Gastroesophageal sphincter (tissue), 4 donors: ENCODE measurements at regions not wholly inside any gene's neighbourhood (a gene's known extent, or its start where the extent isn't known, plus 50 kb on each side); places are given as distances from the start of the nearest gene placed in this dataset.

Source experiments
- ATAC-seq: fragments of 150-250 bp; one replicate; pipeline ENCODE4 v1.9.1; 2016; ENCODE audit warnings: mild to moderate bottlenecking, moderate library complexity
- H3K27ac ChIP-seq, 4 donors: fragments of 200-600 bp; sonication (generic) in 3 of 4; 1 replicate in 3 of 4; 2 replicates in 1 of 4; pipeline ENCODE4 v1.5.1; 2016 to 2019
- H3K27me3 ChIP-seq: fragments of 200-600 bp; sonication (generic); one replicate; pipeline ENCODE4 v1.5.1; 2019
- H3K36me3 ChIP-seq, 2 donors: fragments of 200-600 bp; sonication (generic); one replicate each; pipeline ENCODE4 v1.5.1; 2019; ENCODE audit warnings: control low read depth in 1 of 2
- H3K4me1 ChIP-seq, 3 donors: fragments of 200-600 bp; sonication (generic); 1 replicate in 2 of 3; 2 replicates in 1 of 3; pipeline ENCODE4 v1.5.1; 2016 to 2019; ENCODE audit warnings: control low read depth in 2 of 3
- H3K4me3 ChIP-seq, 2 donors: fragments of 200-600 bp; sonication (generic); one replicate each; pipeline ENCODE4 v1.5.1; 2019; ENCODE audit warnings: mild to moderate bottlenecking in 1 of 2, moderate library complexity in 1 of 2
- H3K9me3 ChIP-seq, 3 donors: fragments of 200-600 bp; sonication (generic); one replicate each; pipeline ENCODE4 v1.5.1; 2017 to 2019; ENCODE audit warnings: control low read depth in 2 of 3
- EP300 ChIP-seq: sonication (generic); formaldehyde crosslinking; IDR thresholded peaks from one replicate; pipeline ENCODE4 v1.6.1; 2017; ENCODE audit warnings: antibody characterized with exemption, mild to moderate bottlenecking
- POLR2A ChIP-seq, 2 donors: fragments of 450-650 bp; IDR thresholded peaks; one replicate each; pipeline ENCODE4 v1.6.1; 2017; ENCODE audit warnings: antibody characterized with exemption in 2 of 2, mild to moderate bottlenecking in 2 of 2, moderate library complexity in 1 of 2
- POLR2AphosphoS5 ChIP-seq: sonication (generic); formaldehyde crosslinking; IDR thresholded peaks from one replicate; pipeline ENCODE4 v1.6.1; 2017; ENCODE audit warnings: antibody characterized with exemption
- WGBS, 2 donors: methylation state at CpG; one replicate each; pipeline ENCODE4 v1.1.5; 2018; ENCODE audit warnings: low coverage in 1 of 2; 5-methylcytosine and 5-hydroxymethylcytosine counted together
- TF ChIP-seq, protein P1 (sequence below), 4 experiments: fragments of 200-600 bp in 2 of 4; fragments of 450-650 bp in 2 of 4; sonication (generic) in 1 of 4; IDR thresholded peaks; one replicate each; pipeline ENCODE4 v1.5.1; 2017 to 2019; ENCODE audit warnings: antibody characterized with exemption in 4 of 4, mild to moderate bottlenecking in 2 of 4, moderate library complexity in 2 of 4

DNA sequence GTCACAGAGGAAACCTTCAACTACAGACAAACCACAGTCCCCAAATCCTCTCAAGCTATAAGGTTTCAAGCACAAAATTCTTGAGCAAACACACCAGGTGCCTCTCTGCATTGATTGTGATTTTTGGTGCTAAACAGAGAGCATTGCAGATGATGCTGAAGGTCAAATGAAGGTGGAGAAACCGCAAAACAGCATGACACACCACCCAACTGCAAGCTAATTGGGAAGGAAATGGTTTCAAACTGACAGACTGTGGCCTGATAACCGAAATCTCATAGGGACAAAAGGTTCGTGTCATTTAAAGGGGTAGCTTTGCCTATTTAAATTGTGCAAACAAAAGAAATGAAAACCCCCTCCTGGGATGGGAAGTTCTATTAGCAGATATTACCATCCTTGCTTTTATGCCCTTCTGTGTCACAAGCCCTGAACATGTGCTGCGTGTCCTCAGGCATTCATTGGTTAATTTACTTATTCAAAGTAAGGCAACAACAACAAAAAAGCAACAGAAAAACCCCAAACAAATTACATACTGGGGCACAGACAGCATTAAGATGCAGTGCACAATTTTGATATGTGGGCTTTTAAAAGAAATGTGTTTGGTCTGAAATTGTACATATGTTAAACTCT is 154.9 kb downstream of the AQP4 start:
- TF ChIP-seq, protein P1, sequence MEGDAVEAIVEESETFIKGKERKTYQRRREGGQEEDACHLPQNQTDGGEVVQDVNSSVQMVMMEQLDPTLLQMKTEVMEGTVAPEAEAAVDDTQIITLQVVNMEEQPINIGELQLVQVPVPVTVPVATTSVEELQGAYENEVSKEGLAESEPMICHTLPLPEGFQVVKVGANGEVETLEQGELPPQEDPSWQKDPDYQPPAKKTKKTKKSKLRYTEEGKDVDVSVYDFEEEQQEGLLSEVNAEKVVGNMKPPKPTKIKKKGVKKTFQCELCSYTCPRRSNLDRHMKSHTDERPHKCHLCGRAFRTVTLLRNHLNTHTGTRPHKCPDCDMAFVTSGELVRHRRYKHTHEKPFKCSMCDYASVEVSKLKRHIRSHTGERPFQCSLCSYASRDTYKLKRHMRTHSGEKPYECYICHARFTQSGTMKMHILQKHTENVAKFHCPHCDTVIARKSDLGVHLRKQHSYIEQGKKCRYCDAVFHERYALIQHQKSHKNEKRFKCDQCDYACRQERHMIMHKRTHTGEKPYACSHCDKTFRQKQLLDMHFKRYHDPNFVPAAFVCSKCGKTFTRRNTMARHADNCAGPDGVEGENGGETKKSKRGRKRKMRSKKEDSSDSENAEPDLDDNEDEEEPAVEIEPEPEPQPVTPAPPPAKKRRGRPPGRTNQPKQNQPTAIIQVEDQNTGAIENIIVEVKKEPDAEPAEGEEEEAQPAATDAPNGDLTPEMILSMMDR (IDR thresholded peaks at IDR 0.05) = no peak
- TF ChIP-seq EP300 (no peak), POLR2AphosphoS5 (no peak), POLR2A (IDR thresholded peaks at IDR 0.05) (no peak)
- no peak for ATAC-seq
- no peaks in the 10 kb centered on the region for H3K9me3 ChIP-seq
- no peaks in the 10 kb centered on the region for H3K36me3 ChIP-seq
- no peak overlapping the region for H3K4me3 ChIP-seq
- no peaks in the 10 kb centered on the region for H3K27me3 ChIP-seq
- WGBS, 2 donors = 52 to 53% methylated on average over 4 of the region's 4 CpGs
- H3K27ac ChIP-seq = no peak overlapping the region
- no peaks in the 10 kb centered on the region for H3K4me1 ChIP-seq

DNA sequence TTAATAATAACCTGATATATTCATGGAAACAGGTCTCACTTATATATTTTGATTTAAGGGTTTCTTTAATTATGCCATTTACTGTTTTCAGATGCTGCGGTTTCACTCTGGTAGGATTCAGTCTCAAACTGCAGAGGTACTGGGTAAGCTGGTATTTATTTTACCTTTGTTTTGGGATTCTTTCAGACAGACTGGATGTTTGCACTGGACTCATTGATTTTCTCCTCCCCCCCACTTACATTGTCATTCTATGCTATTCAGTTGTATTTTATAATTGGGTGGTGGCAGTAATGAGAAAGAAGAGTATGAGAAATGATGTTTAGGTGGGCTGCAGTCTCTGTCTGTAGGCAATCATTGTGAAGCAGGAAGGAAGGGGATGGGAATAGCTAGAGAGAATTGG is 155.6 kb downstream of the AQP4 start:
- no peaks in the 10 kb centered on the region for H3K4me1 ChIP-seq
- no peak overlapping the region for H3K27ac ChIP-seq
- 79 to 80% methylated on average over 1 of the region's 1 CpG for WGBS, 2 donors
- no peaks in the 10 kb centered on the region for H3K36me3 ChIP-seq
- no peak for ATAC-seq
- H3K9me3 ChIP-seq = no peaks in the 10 kb centered on the region
- no peaks in the 10 kb centered on the region for H3K27me3 ChIP-seq
- H3K4me3 ChIP-seq = no peak overlapping the region
- TF ChIP-seq POLR2A (IDR thresholded peaks at IDR 0.05) (no peak), POLR2AphosphoS5 (no peak), EP300 (no peak)
- TF ChIP-seq, protein P1 (IDR thresholded peaks at IDR 0.05) = no peak

DNA sequence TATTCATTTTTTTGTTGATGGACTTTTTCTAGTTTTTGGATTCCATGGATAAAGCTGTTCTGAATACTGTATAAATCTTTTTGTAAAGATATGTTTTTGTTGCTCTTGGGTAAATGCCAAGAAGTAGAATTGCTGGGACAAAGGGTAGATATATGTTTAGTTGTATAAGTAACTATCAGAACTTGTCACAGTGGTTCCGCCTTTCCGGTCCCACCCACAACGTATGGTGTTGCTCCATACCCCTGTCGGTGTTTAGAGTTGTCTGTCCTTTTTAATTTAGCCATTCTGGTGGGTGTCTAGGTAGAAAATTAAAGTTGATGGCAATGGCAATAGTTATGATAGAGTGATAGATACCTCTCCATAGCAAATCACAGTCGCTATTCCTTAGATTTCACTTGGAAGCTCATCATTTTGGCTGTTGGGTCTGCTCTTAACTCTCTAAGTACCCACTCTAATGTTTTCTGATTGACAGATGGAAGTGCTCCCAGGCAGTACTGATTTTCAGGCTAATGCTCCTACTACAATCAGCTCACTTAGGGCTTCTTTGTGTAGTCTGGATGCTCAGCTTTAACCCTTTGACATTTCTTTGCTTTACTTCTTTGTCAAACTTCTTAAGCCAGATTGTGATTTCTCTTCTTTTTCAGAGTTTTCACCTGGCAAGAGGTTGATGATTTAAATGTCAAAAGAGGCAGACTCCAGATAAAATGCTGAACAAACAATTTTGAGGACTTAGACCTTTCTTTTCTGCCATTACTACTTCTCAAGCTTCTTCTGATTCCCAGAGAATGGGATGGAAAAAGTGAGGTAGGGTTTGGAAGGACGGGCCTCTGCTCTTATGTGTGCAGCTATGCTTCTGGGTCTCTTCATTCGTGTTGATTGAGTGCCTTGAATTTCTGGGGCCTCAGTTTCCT is 156.4 kb downstream of the AQP4 start:
- 77 to 86% methylated on average over 7 of the region's 7 CpGs for WGBS, 2 donors
- TF ChIP-seq POLR2A (IDR thresholded peaks at IDR 0.05) (no peak), POLR2AphosphoS5 (no peak), EP300 (no peak)
- TF ChIP-seq, protein P1 (IDR thresholded peaks at IDR 0.05) = no peak

DNA sequence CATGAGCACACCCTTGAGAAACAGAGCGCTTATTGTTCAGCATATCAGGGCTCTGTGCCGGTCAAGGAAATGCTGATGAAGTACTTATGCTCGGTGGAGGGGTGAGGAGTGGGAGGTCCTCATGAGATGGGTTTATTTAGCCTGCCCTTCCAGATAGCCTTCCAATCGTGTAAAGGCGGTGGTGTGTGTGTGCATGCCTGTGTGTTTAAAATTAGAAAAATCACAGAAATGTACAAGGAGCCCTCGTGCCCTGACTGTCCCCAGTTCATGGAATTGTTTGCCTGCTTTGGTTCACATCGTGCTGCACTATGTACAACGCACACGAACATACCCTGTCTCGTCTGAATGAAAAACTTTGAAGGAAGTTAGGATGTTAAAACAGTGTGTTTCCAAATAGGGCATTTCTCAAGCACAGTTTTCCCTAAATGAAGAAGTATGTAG is 158.6 kb downstream of the AQP4 start:
- Histone ChIP-seq H3K36me3 (no peaks in the 10 kb centered on the region), H3K27ac (no peak overlapping the region), H3K4me1 (no peaks in the 10 kb centered on the region), H3K4me3 (no peak overlapping the region), H3K9me3 (no peaks in the 10 kb centered on the region), H3K27me3 (peaks cover 2% of the 10 kb centered on the region)
- WGBS, 2 donors = 15 to 44% methylated on average over 9 to 10 of the region's 10 CpGs
- no peak for ATAC-seq
- TF ChIP-seq EP300 = no peak

More for the DNA sequence above, 156.4 kb downstream of the AQP4 start:
- H3K4me1 ChIP-seq = no peaks in the 10 kb centered on the region
- H3K9me3 ChIP-seq = no peaks in the 10 kb centered on the region
- H3K4me3 ChIP-seq = no peak overlapping the region
- H3K36me3 ChIP-seq = no peaks in the 10 kb centered on the region
- H3K27ac ChIP-seq = no peak overlapping the region
- H3K27me3 ChIP-seq = no peaks in the 10 kb centered on the region
- no peak for ATAC-seq

DNA sequence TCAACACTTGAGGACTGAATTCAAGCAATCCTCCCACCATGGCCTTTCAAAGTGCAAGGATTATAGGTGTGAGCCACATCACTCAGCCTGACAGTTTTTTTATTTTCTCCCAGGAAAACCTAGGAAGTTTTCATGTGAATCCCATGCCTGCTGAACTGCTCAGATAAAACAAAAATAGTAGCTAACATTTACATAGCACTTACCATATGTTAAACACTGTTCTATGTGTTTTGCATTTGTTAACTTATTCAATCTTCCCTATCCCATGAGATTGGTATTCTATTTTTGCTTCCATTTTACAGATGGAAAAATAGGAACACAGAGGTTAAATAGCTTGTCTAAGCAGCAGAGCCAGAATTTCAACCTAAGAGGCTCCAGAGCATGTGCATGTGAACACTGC is 157.4 kb upstream of the KCTD1 start:
- H3K4me1 ChIP-seq = no peaks in the 10 kb centered on the region
- no peak overlapping the region for H3K4me3 ChIP-seq
- no peaks in the 10 kb centered on the region for H3K36me3 ChIP-seq
- H3K27ac ChIP-seq = no peak overlapping the region
- TF ChIP-seq, protein P1 (IDR thresholded peaks at IDR 0.05) = no peak
- no peak for TF ChIP-seq EP300
- no peak for TF ChIP-seq POLR2AphosphoS5
- TF ChIP-seq POLR2A (IDR thresholded peaks at IDR 0.05) = no peak
- no peaks in the 10 kb centered on the region for H3K9me3 ChIP-seq
- ATAC-seq = no peak
- peaks cover 6% of the 10 kb centered on the region for H3K27me3 ChIP-seq
